ENCODE measurements at regions not wholly inside any gene's neighbourhood (a gene's known extent, or its start where the extent isn't known, plus 50 kb on each side); places are given as distances from the start of the nearest gene placed in this dataset.

GRCh38 chr13:90776051-90776748, 571.3 kb upstream of the MIR17HG start:
- no peaks in the 10 kb centered on the region for H3K9me3 ChIP-seq (ENCODE audit: control insufficient read depth in 4 of 4, low read length in 3 of 4)

More at GRCh38 chr13:90776051-90776748, 571.3 kb upstream of the MIR17HG start:
- TF ChIP-seq ZBTB33 (IDR thresholded peaks at IDR 0.05) (no peak), HNF4A (conservative IDR thresholded peaks at IDR 0.05) (no peak), TAF1 (conservative IDR thresholded peaks at IDR 0.05) (no peak), HNF4G (IDR thresholded peaks at IDR 0.05) (no peak), MAX (IDR thresholded peaks at IDR 0.05) (no peak), FOXA2 (IDR thresholded peaks at IDR 0.05) (no peak), CTCF (IDR thresholded peaks at IDR 0.05; ENCODE audit: low read depth, low read length, missing input control) (no peak), GABPA (IDR thresholded peaks at IDR 0.05 in 1 of 2, conservative IDR thresholded peaks at IDR 0.05 in 1 of 2) (no peak), REST (IDR thresholded peaks at IDR 0.05) (no peak), ATF3 (IDR thresholded peaks at IDR 0.05) (no peak), JUND (IDR thresholded peaks at IDR 0.05) (no peak), RAD21 (IDR thresholded peaks at IDR 0.05) (no peak), FOXA1 (IDR thresholded peaks at IDR 0.05) (no peak)
- no peak overlapping the region for H3K27ac ChIP-seq (ENCODE audit: low read depth in 1 of 2, low read length in 2 of 2)
- no peaks in the 10 kb centered on the region for H3K4me1 ChIP-seq (ENCODE audit: control insufficient read depth in 4 of 4, insufficient read depth in 4 of 4, low read length in 3 of 4)
- H3K9ac ChIP-seq (ENCODE audit: low read depth in 1 of 2, low read length in 2 of 2) = no peak overlapping the region
- H3K36me3 ChIP-seq (ENCODE audit: control insufficient read depth in 4 of 4, insufficient read depth in 3 of 4, low read depth in 1 of 4, low read length in 3 of 4) = no peaks in the 10 kb centered on the region
- H3K27me3 ChIP-seq (ENCODE audit: control insufficient read depth in 4 of 4, insufficient read depth in 4 of 4, low read length in 3 of 4) = peaks cover 0 to 4% (median 0%) of the 10 kb centered on the region in 4 donors
- DNase-seq (ENCODE audit: low spot score) = no peak
- 87% methylated on average over 7 of the region's 7 CpGs for WGBS
- H3K4me3 ChIP-seq (ENCODE audit: low read depth in 1 of 3, low read length in 3 of 3) = no peak overlapping the region

All from liver (tissue), 8 donors.